Vagina (tissue), 2 donors: ENCODE measurements at regions not wholly inside any gene's neighbourhood (a gene's known extent, or its start where the extent isn't known, plus 50 kb on each side); places are given as distances from the start of the nearest gene placed in this dataset.

Source experiments
- DNase-seq, 2 donors: peaks; one replicate each; pipeline ENCODE4 v3.0.0-alpha.2; 2017; ENCODE audit errors: extremely low spot score in 2 of 2
- H3K27ac ChIP-seq: fragments of 200-600 bp; sonication (generic); one replicate; pipeline ENCODE4 v1.5.1; 2019
- H3K27me3 ChIP-seq: fragments of 200-600 bp; sonication (generic); one replicate; pipeline ENCODE4 v1.5.1; 2019
- H3K36me3 ChIP-seq, 2 donors: fragments of 200-600 bp; sonication (generic); one replicate each; pipeline ENCODE4 v1.5.1; 2017 to 2019
- H3K4me1 ChIP-seq: fragments of 200-600 bp; sonication (generic); one replicate; pipeline ENCODE4 v1.5.1; 2019
- H3K4me3 ChIP-seq, 2 donors: fragments of 200-600 bp; sonication (generic); 1 replicate in 1 of 2; 2 replicates in 1 of 2; pipeline ENCODE4 v1.5.1; 2016 to 2019
- H3K9me3 ChIP-seq: fragments of 200-600 bp; sonication (generic); one replicate; pipeline ENCODE4 v1.5.1; 2019
- POLR2A ChIP-seq, 2 donors: fragments of 450-650 bp; IDR thresholded peaks; one replicate each; pipeline ENCODE4 v1.6.1; 2017; ENCODE audit warnings: antibody characterized with exemption in 2 of 2, mild to moderate bottlenecking in 2 of 2, moderate library complexity in 2 of 2
- POLR2AphosphoS5 ChIP-seq, 2 donors: sonication (generic); formaldehyde crosslinking; IDR thresholded peaks; one replicate each; pipeline ENCODE4 v1.9.0; 2017; ENCODE audit warnings: antibody characterized with exemption in 2 of 2, mild to moderate bottlenecking in 2 of 2, low read depth in 1 of 2; ENCODE audit not compliant: insufficient read depth in 1 of 2
- intact Hi-C: fragments of 100-400 bp; cut with DNase I; formaldehyde crosslinking; loops from one replicate; pipeline ENCODE4 v1.15.1; 2023
- TF ChIP-seq, protein P1 (sequence below), 3 experiments: fragments of 450-650 bp in 2 of 3; fragments of 200-600 bp in 1 of 3; sonication (generic) in 1 of 3; IDR thresholded peaks; one replicate each; pipeline ENCODE4 v1.5.1; 2017 to 2019; ENCODE audit warnings: antibody characterized with exemption in 3 of 3, mild to moderate bottlenecking in 2 of 3, moderate library complexity in 2 of 3

DNA sequence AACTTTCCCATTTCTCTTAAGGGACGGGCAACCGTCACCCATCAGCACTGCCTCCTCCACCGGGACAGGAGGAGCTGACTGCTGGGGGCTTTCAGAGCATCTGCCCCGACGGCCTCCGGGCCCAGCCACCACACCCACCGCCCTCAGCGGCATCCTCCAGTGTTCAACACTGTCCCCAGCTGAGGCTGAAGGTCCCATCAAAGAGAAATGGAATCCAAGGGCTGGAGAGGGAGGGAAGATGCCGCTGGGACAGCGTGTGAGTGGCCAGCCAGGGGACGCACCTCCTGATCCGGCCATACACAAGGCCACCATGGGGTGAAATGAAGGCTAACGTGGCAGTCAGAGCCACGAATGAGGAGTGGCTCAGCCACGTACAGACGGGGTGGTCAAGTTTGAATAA is 153.6 kb upstream of the PPP2R2D start:
- Histone ChIP-seq H3K9me3 (no peaks in the 10 kb centered on the region), H3K27ac (no peak overlapping the region), H3K4me3 (no peak overlapping the region), H3K36me3 (no peaks in the 10 kb centered on the region), H3K27me3 (no peaks in the 10 kb centered on the region), H3K4me1 (peaks cover 8% of the 10 kb centered on the region)
- intact Hi-C loops = no loop called here
- no peak for DNase-seq
- TF ChIP-seq POLR2AphosphoS5 (IDR thresholded peaks at IDR 0.05; ENCODE audit: insufficient read depth in 1 of 2, low read depth in 1 of 2) (no peak), POLR2A (IDR thresholded peaks at IDR 0.05) (no peak)
- TF ChIP-seq, protein P1, sequence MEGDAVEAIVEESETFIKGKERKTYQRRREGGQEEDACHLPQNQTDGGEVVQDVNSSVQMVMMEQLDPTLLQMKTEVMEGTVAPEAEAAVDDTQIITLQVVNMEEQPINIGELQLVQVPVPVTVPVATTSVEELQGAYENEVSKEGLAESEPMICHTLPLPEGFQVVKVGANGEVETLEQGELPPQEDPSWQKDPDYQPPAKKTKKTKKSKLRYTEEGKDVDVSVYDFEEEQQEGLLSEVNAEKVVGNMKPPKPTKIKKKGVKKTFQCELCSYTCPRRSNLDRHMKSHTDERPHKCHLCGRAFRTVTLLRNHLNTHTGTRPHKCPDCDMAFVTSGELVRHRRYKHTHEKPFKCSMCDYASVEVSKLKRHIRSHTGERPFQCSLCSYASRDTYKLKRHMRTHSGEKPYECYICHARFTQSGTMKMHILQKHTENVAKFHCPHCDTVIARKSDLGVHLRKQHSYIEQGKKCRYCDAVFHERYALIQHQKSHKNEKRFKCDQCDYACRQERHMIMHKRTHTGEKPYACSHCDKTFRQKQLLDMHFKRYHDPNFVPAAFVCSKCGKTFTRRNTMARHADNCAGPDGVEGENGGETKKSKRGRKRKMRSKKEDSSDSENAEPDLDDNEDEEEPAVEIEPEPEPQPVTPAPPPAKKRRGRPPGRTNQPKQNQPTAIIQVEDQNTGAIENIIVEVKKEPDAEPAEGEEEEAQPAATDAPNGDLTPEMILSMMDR (IDR thresholded peaks at IDR 0.05) = no peak

DNA sequence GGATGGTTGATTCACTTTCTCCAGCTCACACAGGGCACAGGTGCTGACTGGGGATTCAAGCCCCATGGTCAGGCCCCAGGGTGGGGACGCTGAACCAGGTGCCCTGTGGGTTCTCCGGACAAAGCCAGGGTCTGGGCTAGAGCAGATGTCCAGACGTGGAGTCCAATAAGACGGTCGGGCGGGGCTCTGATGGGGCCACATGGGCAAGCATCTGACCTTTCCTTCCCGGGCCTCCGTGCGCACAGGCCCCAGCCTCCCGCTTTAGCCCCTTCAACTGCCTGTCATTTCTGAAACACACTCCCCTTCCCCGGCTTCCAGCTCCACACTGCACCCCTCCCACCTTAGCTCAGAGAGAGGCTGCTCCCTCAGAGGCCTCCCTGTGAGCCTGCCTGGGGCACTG is 153.0 kb upstream of the PPP2R2D start:
- Histone ChIP-seq H3K4me1 (peaks cover 8% of the 10 kb centered on the region), H3K27ac (no peak overlapping the region), H3K9me3 (no peaks in the 10 kb centered on the region), H3K36me3 (no peaks in the 10 kb centered on the region), H3K4me3 (no peak overlapping the region), H3K27me3 (no peaks in the 10 kb centered on the region)
- no peak for DNase-seq
- TF ChIP-seq POLR2A (IDR thresholded peaks at IDR 0.05) = no peak
- TF ChIP-seq, protein P1 (IDR thresholded peaks at IDR 0.05) = no peak
- TF ChIP-seq POLR2AphosphoS5 (IDR thresholded peaks at IDR 0.05; ENCODE audit: insufficient read depth in 1 of 2, low read depth in 1 of 2) = no peak
- intact Hi-C loops = no loop called here

DNA sequence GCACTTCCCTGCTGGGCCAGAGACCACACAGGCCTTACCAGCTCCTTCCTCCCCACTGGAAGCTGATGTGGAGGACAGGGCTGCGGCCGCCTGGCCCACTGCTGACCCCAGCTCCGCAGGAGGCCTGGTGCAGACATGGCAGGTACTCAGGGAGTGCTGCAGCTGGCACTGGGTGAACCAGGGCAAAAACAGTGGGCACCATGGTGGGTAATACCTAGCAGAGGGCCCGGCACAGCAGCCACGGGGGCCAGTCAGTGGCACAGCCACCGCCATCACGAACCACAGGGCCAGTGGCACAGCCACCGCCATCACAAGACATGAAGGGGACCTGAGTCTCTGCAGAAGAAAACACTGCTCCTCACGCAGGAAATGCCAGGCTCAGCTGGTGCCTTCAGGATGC is 152.6 kb upstream of the PPP2R2D start:
- DNase-seq = no peak
- intact Hi-C loops = no loop called here
- TF ChIP-seq POLR2AphosphoS5 (IDR thresholded peaks at IDR 0.05; ENCODE audit: insufficient read depth in 1 of 2, low read depth in 1 of 2) = no peak
- no peak for TF ChIP-seq POLR2A (IDR thresholded peaks at IDR 0.05)
- TF ChIP-seq, protein P1 (IDR thresholded peaks at IDR 0.05) = no peak

DNA sequence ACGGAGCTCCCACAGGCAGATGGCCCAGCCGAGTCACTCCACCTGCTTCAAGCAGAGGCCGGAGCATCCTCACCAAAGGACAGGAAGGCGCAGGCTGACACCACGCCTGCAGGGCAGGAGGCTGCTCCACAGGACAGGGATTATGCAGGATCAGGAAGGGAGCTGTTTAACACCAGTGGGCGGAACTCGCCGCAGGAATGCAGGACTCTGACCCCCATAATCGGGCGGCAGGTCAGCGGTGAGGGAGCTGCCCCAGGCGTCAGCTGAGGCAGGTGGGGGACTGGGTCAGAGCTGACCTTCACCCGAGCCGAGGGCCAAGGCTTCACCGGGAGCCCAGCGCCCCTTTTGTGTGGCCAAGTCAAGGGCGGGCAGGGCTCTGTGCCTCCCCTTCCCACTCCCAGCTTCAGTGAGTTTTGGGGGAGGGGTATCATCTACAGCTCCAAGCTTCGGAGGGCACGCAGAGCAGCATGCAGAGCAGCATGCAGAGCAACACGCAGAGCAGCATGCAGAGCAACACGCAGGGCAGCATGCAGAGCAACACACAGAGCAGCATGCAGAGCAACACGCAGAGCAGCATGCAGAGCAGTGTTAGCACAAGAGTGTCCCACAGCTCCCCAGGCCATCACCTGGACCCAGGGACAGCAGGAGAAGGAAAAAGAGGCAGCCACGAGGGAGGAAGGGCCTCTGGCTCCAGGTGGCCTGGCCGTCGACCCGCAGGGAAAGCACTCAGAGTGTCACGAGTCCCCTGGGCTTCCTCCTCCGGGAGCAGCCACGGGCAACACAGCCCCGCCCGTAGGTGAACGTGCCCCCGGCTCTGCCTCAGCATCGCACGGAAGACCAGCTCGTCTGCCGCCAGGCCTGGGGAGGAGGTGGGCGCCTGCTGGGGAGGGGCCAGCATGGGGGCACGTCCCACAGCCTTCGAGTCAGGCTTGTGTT is 151.7 kb upstream of the PPP2R2D start:
- no peak overlapping the region for H3K27ac ChIP-seq
- H3K9me3 ChIP-seq = no peaks in the 10 kb centered on the region
- no peak for TF ChIP-seq POLR2A (IDR thresholded peaks at IDR 0.05)
- no peak for TF ChIP-seq POLR2AphosphoS5 (IDR thresholded peaks at IDR 0.05; ENCODE audit: insufficient read depth in 1 of 2, low read depth in 1 of 2)
- TF ChIP-seq, protein P1 (IDR thresholded peaks at IDR 0.05) = no peak
- no peaks in the 10 kb centered on the region for H3K27me3 ChIP-seq
- H3K36me3 ChIP-seq = no peaks in the 10 kb centered on the region
- H3K4me3 ChIP-seq = no peak overlapping the region
- DNase-seq = no peak
- intact Hi-C loops = no loop called here
- no peaks in the 10 kb centered on the region for H3K4me1 ChIP-seq

More for the DNA sequence above, 152.6 kb upstream of the PPP2R2D start:
- Histone ChIP-seq H3K4me1 (peaks cover 8% of the 10 kb centered on the region), H3K36me3 (no peaks in the 10 kb centered on the region), H3K9me3 (no peaks in the 10 kb centered on the region), H3K27me3 (no peaks in the 10 kb centered on the region), H3K4me3 (no peak overlapping the region), H3K27ac (no peak overlapping the region)

DNA sequence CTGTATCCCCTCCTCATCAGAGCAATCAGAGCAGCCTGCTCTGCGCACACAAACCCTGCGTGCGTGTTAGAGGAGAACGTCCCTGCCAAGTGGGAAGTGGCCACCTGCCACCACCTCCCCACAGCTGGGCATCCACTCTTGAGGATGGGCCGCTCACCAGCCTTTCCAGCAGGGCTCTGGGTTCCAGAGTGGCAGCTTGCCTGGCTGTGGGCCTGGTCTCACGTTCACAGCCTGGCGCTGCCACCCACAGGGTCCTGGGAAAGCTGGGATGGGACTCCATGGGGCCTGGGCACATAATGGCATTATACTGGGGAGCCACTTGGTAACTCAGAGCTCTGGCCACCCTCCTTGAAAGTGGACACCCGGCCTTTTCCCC is 151.1 kb upstream of the PPP2R2D start:
- no peak overlapping the region for H3K27ac ChIP-seq
- no peaks in the 10 kb centered on the region for H3K4me1 ChIP-seq
- no peak overlapping the region for H3K4me3 ChIP-seq
- no peak for DNase-seq
- intact Hi-C loops = no loop called here
- H3K36me3 ChIP-seq = no peaks in the 10 kb centered on the region
- TF ChIP-seq POLR2A (IDR thresholded peaks at IDR 0.05) (no peak), POLR2AphosphoS5 (IDR thresholded peaks at IDR 0.05; ENCODE audit: insufficient read depth in 1 of 2, low read depth in 1 of 2) (no peak)
- TF ChIP-seq, protein P1 (IDR thresholded peaks at IDR 0.05) = no peak
- no peaks in the 10 kb centered on the region for H3K27me3 ChIP-seq
- H3K9me3 ChIP-seq = no peaks in the 10 kb centered on the region
